H1 (cell line): ENCODE measurements at regions not wholly inside any gene's neighbourhood (a gene's known extent, or its start where the extent isn't known, plus 50 kb on each side); places are given as distances from the start of the nearest gene placed in this dataset.

Source experiments
- CTCF ChIA-PET: fragments of 300-600 bp; sonication (Branson Sonifier 250); formaldehyde crosslinking; loops from one replicate; lab custom pipeline; 2021; ENCODE audit not compliant: partially characterized antibody; lab: Charles Lee
- POLR2A ChIA-PET: fragments of 300-600 bp; sonication (Branson Sonifier 250); formaldehyde crosslinking; loops from one replicate; lab custom pipeline; 2021; ENCODE audit warnings: inconsistent platforms; ENCODE audit not compliant: partially characterized antibody; lab: Charles Lee
- DNase-seq, 2 experiments: peaks; one replicate each; pipeline versions ENCODE4 v3.0.0 to v3.0.0-alpha.2; 2010 to 2022; ENCODE audit warnings: low spot score in 2 of 2, low read depth in 1 of 2, mixed read lengths in 1 of 2
- FAIRE-seq: peaks from 2 replicates; lab custom pipeline; 2011; peaks lifted over from hg19 to GRCh38; lab: Jason Lieb, UNC
- H2AFZ ChIP-seq: 2 replicates; pipeline ENCODE4 v1.8.1; 2012; ENCODE audit warnings: low read length, inconsistent platforms
- H2AK5ac ChIP-seq: 2 replicates; pipeline ENCODE4 v1.6.1; 2013; ENCODE audit warnings: low read depth, low read length
- H2BK120ac ChIP-seq: replicated peaks from 2 replicates; pipeline ENCODE3; 2013; ENCODE audit warnings: low read depth, low read length, inconsistent platforms
- H2BK12ac ChIP-seq: 2 replicates; pipeline ENCODE4 v1.6.1; 2013; ENCODE audit warnings: low read depth, low read length
- H2BK15ac ChIP-seq: 2 replicates; pipeline ENCODE4 v1.6.1; 2013; ENCODE audit warnings: low read length
- H2BK20ac ChIP-seq: 2 replicates; pipeline ENCODE4 v1.6.1; 2013; ENCODE audit warnings: low read length
- H2BK5ac ChIP-seq: 2 replicates; pipeline ENCODE4 v1.6.1; 2013; ENCODE audit warnings: low read depth, low read length
- H3K14ac ChIP-seq: 2 replicates; pipeline ENCODE4 v1.6.1; 2013; ENCODE audit warnings: inconsistent platforms; ENCODE audit not compliant: insufficient read length
- H3K18ac ChIP-seq: 2 replicates; pipeline ENCODE4 v1.6.1; 2013; ENCODE audit warnings: low read length; ENCODE audit errors: extremely low read depth
- H3K23ac ChIP-seq: 2 replicates; pipeline ENCODE4 v1.6.1; 2013; ENCODE audit warnings: inconsistent platforms; ENCODE audit not compliant: insufficient read length
- H3K23me2 ChIP-seq: 2 replicates; pipeline ENCODE4 v1.6.1; 2013; ENCODE audit warnings: low read depth, low read length
- H3K27ac ChIP-seq: 2 replicates; pipeline ENCODE4 v1.6.1; 2011; ENCODE audit warnings: low read depth, low read length, inconsistent platforms
- H3K27me3 ChIP-seq, 4 experiments: replicated peaks in 1 of 4; 1 replicate in 1 of 4; 2 replicates in 3 of 4; pipeline versions ENCODE4 v1.6.1 to v1.8.1; 2011 to 2013; ENCODE audit warnings: low read length in 3 of 4, mild to moderate bottlenecking in 3 of 4, inconsistent platforms in 2 of 4, mixed read lengths in 2 of 4, moderate library complexity in 1 of 4; ENCODE audit not compliant: control insufficient read depth in 3 of 4, insufficient read depth in 3 of 4; ENCODE audit errors: extremely low read depth in 1 of 4
- H3K36me3 ChIP-seq, 4 experiments: 2 replicates each; pipeline versions ENCODE4 v1.6.1 to v1.8.1; 2011 to 2013; ENCODE audit warnings: mild to moderate bottlenecking in 4 of 4, low read length in 3 of 4, moderate library complexity in 2 of 4, control low read depth in 1 of 4, inconsistent platforms in 1 of 4; ENCODE audit not compliant: insufficient read depth in 4 of 4, control insufficient read depth in 2 of 4
- H3K4ac ChIP-seq: replicated peaks from 2 replicates; pipeline ENCODE3; 2013; ENCODE audit warnings: low read length, low read depth, mixed read lengths, inconsistent platforms; ENCODE audit not compliant: insufficient read length
- H3K4me1 ChIP-seq, 4 experiments: replicated peaks in 1 of 4; 1 replicate in 1 of 4; 2 replicates in 3 of 4; pipeline versions ENCODE4 v1.6.1 to v1.8.1; 2011 to 2013; ENCODE audit warnings: low read length in 3 of 4, inconsistent platforms in 2 of 4, mixed read lengths in 1 of 4; ENCODE audit not compliant: insufficient read depth in 4 of 4, control insufficient read depth in 3 of 4
- H3K4me2 ChIP-seq, 2 experiments: 2 replicates each; pipeline versions ENCODE4 v1.6.1 to v1.8.1; 2011 to 2013; ENCODE audit warnings: low read depth in 2 of 2, low read length in 2 of 2, control low read depth in 1 of 2, inconsistent platforms in 1 of 2, mild to moderate bottlenecking in 1 of 2; ENCODE audit not compliant: insufficient read depth in 1 of 2
- H3K4me3 ChIP-seq, 4 experiments: fragments of 200-600, 300-600 bp in 1 of 4; sonication (generic), shearing (Covaris generic), sonication (Bioruptor Twin) in 1 of 4; 2 replicates each; pipeline versions ENCODE4 v1.5.1 to v1.8.1; 2011 to 2016; ENCODE audit warnings: low read length in 4 of 4, low read depth in 3 of 4, control low read depth in 2 of 4, inconsistent platforms in 2 of 4, mild to moderate bottlenecking in 2 of 4, mixed read lengths in 1 of 4, moderate library complexity in 1 of 4; ENCODE audit not compliant: insufficient read depth in 2 of 4; ENCODE audit errors: extremely low read depth in 1 of 4
- H3K56ac ChIP-seq: replicated peaks from 2 replicates; pipeline ENCODE3; 2013; ENCODE audit warnings: low read depth, mild to moderate bottlenecking, mixed read lengths, low read length, inconsistent platforms; ENCODE audit not compliant: insufficient read length
- H3K79me1 ChIP-seq: 2 replicates; pipeline ENCODE4 v1.6.1; 2013; ENCODE audit warnings: low read depth, low read length, control low read depth
- H3K79me2 ChIP-seq, 2 experiments: 2 replicates each; pipeline versions ENCODE4 v1.6.1 to v1.8.1; 2012 to 2013; ENCODE audit warnings: low read length in 2 of 2, mild to moderate bottlenecking in 2 of 2, inconsistent platforms in 1 of 2; ENCODE audit not compliant: insufficient read depth in 2 of 2, control insufficient read depth in 1 of 2
- H3K9ac ChIP-seq, 4 experiments: replicated peaks in 1 of 4; 1 replicate in 1 of 4; 2 replicates in 3 of 4; pipeline versions ENCODE4 v1.6.1 to v1.8.1; 2011 to 2013; ENCODE audit warnings: low read depth in 3 of 4, low read length in 3 of 4, control low read depth in 2 of 4, mild to moderate bottlenecking in 2 of 4, moderate library complexity in 2 of 4, inconsistent platforms in 1 of 4; ENCODE audit errors: extremely low read depth in 1 of 4
- H3K9me3 ChIP-seq, 2 experiments: 2 replicates each; pipeline versions ENCODE4 v1.6.1 to v1.8.1; 2012 to 2013; ENCODE audit warnings: mild to moderate bottlenecking in 2 of 2, moderate library complexity in 2 of 2, control low read depth in 1 of 2, inconsistent platforms in 1 of 2, low read depth in 1 of 2, low read length in 1 of 2, mixed read lengths in 1 of 2; ENCODE audit not compliant: insufficient read depth in 2 of 2
- H4K20me1 ChIP-seq, 2 experiments: replicated peaks in 1 of 2; 2 replicates each; pipeline versions ENCODE3 to v1.8.1; 2011 to 2013; ENCODE audit warnings: inconsistent platforms in 2 of 2, low read length in 2 of 2, mild to moderate bottlenecking in 1 of 2; ENCODE audit not compliant: insufficient read depth in 2 of 2, control insufficient read depth in 1 of 2
- H4K5ac ChIP-seq: 2 replicates; pipeline ENCODE4 v1.6.1; 2013; ENCODE audit warnings: low read length, low read depth, mixed read lengths, inconsistent platforms; ENCODE audit not compliant: insufficient read length
- H4K8ac ChIP-seq: 2 replicates; pipeline ENCODE4 v1.8.0; 2013; ENCODE audit warnings: mild to moderate bottlenecking, moderate library complexity, low read length, inconsistent platforms; ENCODE audit not compliant: insufficient read depth; ENCODE audit errors: extremely low read depth
- H4K91ac ChIP-seq: replicated peaks from 2 replicates; pipeline ENCODE3; 2013; ENCODE audit warnings: low read length, mixed read lengths, inconsistent platforms; ENCODE audit not compliant: insufficient read length
- GABPA ChIP-seq: IDR thresholded peaks from 2 replicates; pipeline ENCODE4 v1.6.1; 2011; ENCODE audit warnings: mild to moderate bottlenecking, low read length, moderate library complexity, borderline replicate concordance; ENCODE audit not compliant: insufficient read depth
- RAD21 ChIP-seq, 2 experiments: IDR thresholded peaks in 1 of 2; conservative IDR thresholded peaks in 1 of 2; 2 replicates each; pipeline ENCODE4 v1.6.1; 2011; ENCODE audit warnings: low read depth in 2 of 2, low read length in 2 of 2, improper control_type of control experiment in 1 of 2, inconsistent platforms in 1 of 2, mild to moderate bottlenecking in 1 of 2, moderate library complexity in 1 of 2
- TF ChIP-seq, protein P1 (sequence below): IDR thresholded peaks from 2 replicates; pipeline ENCODE4 v1.6.1; 2011; ENCODE audit warnings: low read depth, mild to moderate bottlenecking, low read length; ENCODE audit not compliant: insufficient read depth

DNA sequence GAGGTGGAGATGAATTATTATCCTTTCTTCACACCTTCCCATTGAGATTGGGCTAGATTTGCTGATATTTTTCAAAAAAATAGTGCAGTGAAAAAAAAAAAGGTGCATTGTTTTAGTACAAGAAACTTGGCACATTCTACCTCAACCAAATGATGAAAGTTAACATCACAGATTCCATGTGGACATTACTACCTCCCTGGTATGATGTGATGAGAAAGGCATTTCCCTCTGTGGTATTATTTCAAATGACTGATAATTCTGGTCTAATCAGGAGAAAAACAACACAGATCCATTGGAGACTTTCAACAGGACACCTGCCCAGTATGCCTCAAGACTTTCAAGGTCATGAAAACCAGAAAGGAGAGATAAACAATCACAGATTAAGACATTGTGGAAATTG is 313.4 kb downstream of the BCHE start:
- DNase-seq = no peak
- TF ChIP-seq, protein P1, sequence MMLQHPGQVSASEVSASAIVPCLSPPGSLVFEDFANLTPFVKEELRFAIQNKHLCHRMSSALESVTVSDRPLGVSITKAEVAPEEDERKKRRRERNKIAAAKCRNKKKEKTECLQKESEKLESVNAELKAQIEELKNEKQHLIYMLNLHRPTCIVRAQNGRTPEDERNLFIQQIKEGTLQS = no peak
- TF ChIP-seq RAD21 (IDR thresholded peaks at IDR 0.05 in 1 of 2, conservative IDR thresholded peaks at IDR 0.05 in 1 of 2; ENCODE audit: low read depth in 2 of 2, low read length in 2 of 2) (no peak), GABPA (no peak)
- FAIRE-seq = no peak

More for the DNA sequence above, 313.4 kb downstream of the BCHE start:
- H3K56ac ChIP-seq = no peak overlapping the region
- H3K14ac ChIP-seq = no peak overlapping the region
- no peaks in the 10 kb centered on the region for H3K27me3 ChIP-seq
- H3K4me2 ChIP-seq = no peak overlapping the region
- no peaks in the 10 kb centered on the region for H3K23me2 ChIP-seq
- H4K5ac ChIP-seq = no peak overlapping the region
- H3K79me2 ChIP-seq = no peaks in the 10 kb centered on the region
- no peak overlapping the region for H2BK120ac ChIP-seq
- no peak overlapping the region for H4K8ac ChIP-seq
- no peak overlapping the region for H3K4ac ChIP-seq
- no peaks in the 10 kb centered on the region for H4K20me1 ChIP-seq
- H2AK5ac ChIP-seq = no peak overlapping the region
- H2BK15ac ChIP-seq = no peak overlapping the region
- H3K9me3 ChIP-seq = no peaks in the 10 kb centered on the region
- no peak overlapping the region for H3K27ac ChIP-seq
- no peak overlapping the region for H2BK20ac ChIP-seq
- no peak overlapping the region for H2BK5ac ChIP-seq
- H3K9ac ChIP-seq = no peak overlapping the region
- H3K79me1 ChIP-seq = no peaks in the 10 kb centered on the region
- H3K36me3 ChIP-seq = no peaks in the 10 kb centered on the region
- ChIA-PET CTCF (interaction anchor here (1.4 kb wide), 1 partner anchor 10 kb away, joined by 5 read pairs; no protein-coding TSS in a partner anchor), POLR2A (no interaction called here)
- no peak overlapping the region for H3K18ac ChIP-seq
- no peak overlapping the region for H3K4me3 ChIP-seq
- no peak overlapping the region for H3K23ac ChIP-seq
- no peaks in the 10 kb centered on the region for H3K4me1 ChIP-seq
- no peak overlapping the region for H4K91ac ChIP-seq
- H2BK12ac ChIP-seq = no peak overlapping the region
- H2AFZ ChIP-seq = no peak overlapping the region
